GM18519 (cell line): ENCODE measurements at regions not wholly inside any gene's neighbourhood (a gene's known extent, or its start where the extent isn't known, plus 50 kb on each side); places are given as distances from the start of the nearest gene placed in this dataset.
"Not testable (repeated sequence)": the region's sequence is repeated elsewhere in the genome, so short reads cannot be mapped to it uniquely, and the experiment has no call there.

Source experiments
- ATAC-seq: cut with Tn5 transposase; IDR thresholded peaks from one replicate; pipeline ENCODE4 v1.9.1; 2021; ENCODE audit warnings: mild to moderate bottlenecking, moderate library complexity; ENCODE audit not compliant: unreplicated experiment, low FRiP score

- no peak for ATAC-seq
Observed at GRCh38 chr3:81891055-81891895, 129.8 kb upstream of the GBE1 start.

- no peak for ATAC-seq
Observed at GRCh38 chr3:81888914-81889557, 127.6 kb upstream of the GBE1 start.

GRCh38 chr3:81887448-81887847, 126.0 kb upstream of the GBE1 start:
- no peak for ATAC-seq

- no peak for ATAC-seq
Observed at GRCh38 chr3:81886081-81886480, 124.6 kb upstream of the GBE1 start.

GRCh38 chr3:81884791-81885190, 123.3 kb upstream of the GBE1 start:
- ATAC-seq = no peak

- no peak for ATAC-seq
Observed at GRCh38 chr3:81876826-81877225, 115.4 kb upstream of the GBE1 start.

- no peak for ATAC-seq
Observed at GRCh38 chr3:81874738-81875137, 113.3 kb upstream of the GBE1 start.

- no peak for ATAC-seq
Observed at GRCh38 chr3:81872566-81872965, 111.1 kb upstream of the GBE1 start.

GRCh38 chr3:81871358-81872155, 110.1 kb upstream of the GBE1 start:
- ATAC-seq = no peak

GRCh38 chr3:81869382-81869781, 107.9 kb upstream of the GBE1 start:
- ATAC-seq = no peak

GRCh38 chr3:81868597-81868996, 107.2 kb upstream of the GBE1 start:
- ATAC-seq = no peak

- no peak for ATAC-seq
Observed at GRCh38 chr3:81867875-81868274, 106.4 kb upstream of the GBE1 start.

GRCh38 chr3:81865164-81865563, 103.7 kb upstream of the GBE1 start:
- not testable (repeated sequence) for ATAC-seq

- ATAC-seq = no peak
Observed at GRCh38 chr3:81864272-81864671, 102.8 kb upstream of the GBE1 start.

- ATAC-seq = no peak
Observed at GRCh38 chr3:81863756-81864155, 102.3 kb upstream of the GBE1 start.

- no peak for ATAC-seq
Observed at GRCh38 chr3:81861593-81861992, 100.1 kb upstream of the GBE1 start.

GRCh38 chr3:81859524-81859923, 98.1 kb upstream of the GBE1 start:
- no peak for ATAC-seq

- no peak for ATAC-seq
Observed at GRCh38 chr3:81853431-81853830, 92.0 kb upstream of the GBE1 start.

- ATAC-seq = no peak
Observed at GRCh38 chr3:81851176-81851575, 89.7 kb upstream of the GBE1 start.

GRCh38 chr3:81846988-81847387, 85.5 kb upstream of the GBE1 start:
- no peak for ATAC-seq

GRCh38 chr3:81841540-81841939, 80.1 kb upstream of the GBE1 start:
- ATAC-seq = no peak
